NT2/D1 (cell line): ENCODE measurements at regions not wholly inside any gene's neighbourhood (a gene's known extent, or its start where the extent isn't known, plus 50 kb on each side); places are given as distances from the start of the nearest gene placed in this dataset.

ENCODE experiments used
- YY1 ChIP-seq: IDR thresholded peaks from 2 replicates; pipeline ENCODE4 v1.6.1; 2011; ENCODE audit not compliant: insufficient read length, insufficient read depth
- ZNF274 ChIP-seq: IDR thresholded peaks from 2 replicates; pipeline ENCODE4 v1.6.1; 2011; ENCODE audit warnings: mild to moderate bottlenecking, low read depth, low read length

DNA sequence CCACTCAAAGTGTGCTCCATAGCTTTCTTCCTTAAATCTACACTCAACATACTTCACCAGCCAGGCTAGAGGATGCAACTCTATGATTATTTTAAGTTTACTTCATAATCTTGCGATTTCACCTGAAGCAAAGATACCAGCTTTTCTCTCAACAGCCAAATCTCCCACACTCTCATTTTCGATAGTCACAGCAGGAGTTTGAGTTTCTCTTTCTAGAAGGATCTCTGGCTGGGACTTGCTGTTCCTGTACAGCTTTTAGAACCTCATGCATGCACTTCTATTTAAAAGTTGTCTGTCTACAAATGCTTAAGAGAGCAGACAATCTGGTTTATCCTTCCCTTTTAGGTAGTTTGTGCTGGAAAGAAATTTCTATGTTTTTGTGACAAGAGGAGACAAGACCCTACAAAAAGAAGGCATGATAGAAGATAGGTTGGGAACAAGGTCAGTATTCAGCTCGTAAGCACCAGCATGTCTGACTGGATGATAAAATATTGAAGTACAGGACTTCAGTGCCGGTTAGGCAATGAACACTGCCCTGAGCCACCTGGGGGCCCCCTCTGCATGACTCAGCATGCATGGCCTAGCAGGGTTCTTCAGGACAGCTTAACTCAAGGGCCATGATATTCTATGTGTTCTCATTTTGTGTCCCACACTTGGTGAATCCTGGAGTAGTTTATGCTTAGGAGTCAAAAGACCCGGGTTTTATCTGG is 65.6 kb downstream of the ATXN3L start:
- no peak for TF ChIP-seq YY1
- no peak for TF ChIP-seq ZNF274
